ENCODE measurements at regions not wholly inside any gene's neighbourhood (a gene's known extent, or its start where the extent isn't known, plus 50 kb on each side); places are given as distances from the start of the nearest gene placed in this dataset.
"Not testable (repeated sequence)": the region's sequence is repeated elsewhere in the genome, so short reads cannot be mapped to it uniquely, and the experiment has no call there.

DNA sequence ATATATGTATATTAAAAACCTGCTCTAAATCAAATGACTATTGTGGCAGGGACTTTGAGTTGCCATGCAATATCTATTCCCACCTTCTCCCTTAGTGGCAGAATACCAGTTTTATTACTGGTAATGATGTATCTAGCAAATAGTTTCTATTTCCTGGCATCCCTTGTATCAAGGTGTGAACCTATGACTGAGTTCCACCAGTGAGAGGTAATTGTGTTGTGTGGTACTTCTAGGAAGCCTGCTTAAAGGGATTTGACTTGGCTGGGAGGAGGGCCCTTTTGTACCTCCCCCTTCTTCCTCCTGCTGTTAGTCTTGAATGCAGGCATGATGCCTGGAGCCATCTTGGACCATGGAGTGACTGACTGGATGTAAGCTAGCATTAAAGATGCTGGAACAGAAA lies 65.4 kb upstream of the DYNLT3 start:
- Mint-ChIP-seq H3K4me1 (ENCODE audit: low read depth, unreplicated experiment) (no peaks in the 10 kb centered on the region), H3K36me3 (ENCODE audit: unreplicated experiment) (no peaks in the 10 kb centered on the region)
- TF ChIP-seq, protein P1, sequence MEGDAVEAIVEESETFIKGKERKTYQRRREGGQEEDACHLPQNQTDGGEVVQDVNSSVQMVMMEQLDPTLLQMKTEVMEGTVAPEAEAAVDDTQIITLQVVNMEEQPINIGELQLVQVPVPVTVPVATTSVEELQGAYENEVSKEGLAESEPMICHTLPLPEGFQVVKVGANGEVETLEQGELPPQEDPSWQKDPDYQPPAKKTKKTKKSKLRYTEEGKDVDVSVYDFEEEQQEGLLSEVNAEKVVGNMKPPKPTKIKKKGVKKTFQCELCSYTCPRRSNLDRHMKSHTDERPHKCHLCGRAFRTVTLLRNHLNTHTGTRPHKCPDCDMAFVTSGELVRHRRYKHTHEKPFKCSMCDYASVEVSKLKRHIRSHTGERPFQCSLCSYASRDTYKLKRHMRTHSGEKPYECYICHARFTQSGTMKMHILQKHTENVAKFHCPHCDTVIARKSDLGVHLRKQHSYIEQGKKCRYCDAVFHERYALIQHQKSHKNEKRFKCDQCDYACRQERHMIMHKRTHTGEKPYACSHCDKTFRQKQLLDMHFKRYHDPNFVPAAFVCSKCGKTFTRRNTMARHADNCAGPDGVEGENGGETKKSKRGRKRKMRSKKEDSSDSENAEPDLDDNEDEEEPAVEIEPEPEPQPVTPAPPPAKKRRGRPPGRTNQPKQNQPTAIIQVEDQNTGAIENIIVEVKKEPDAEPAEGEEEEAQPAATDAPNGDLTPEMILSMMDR (IDR thresholded peaks at IDR 0.05; ENCODE audit: partially characterized antibody, unreplicated experiment): no peak

DNA sequence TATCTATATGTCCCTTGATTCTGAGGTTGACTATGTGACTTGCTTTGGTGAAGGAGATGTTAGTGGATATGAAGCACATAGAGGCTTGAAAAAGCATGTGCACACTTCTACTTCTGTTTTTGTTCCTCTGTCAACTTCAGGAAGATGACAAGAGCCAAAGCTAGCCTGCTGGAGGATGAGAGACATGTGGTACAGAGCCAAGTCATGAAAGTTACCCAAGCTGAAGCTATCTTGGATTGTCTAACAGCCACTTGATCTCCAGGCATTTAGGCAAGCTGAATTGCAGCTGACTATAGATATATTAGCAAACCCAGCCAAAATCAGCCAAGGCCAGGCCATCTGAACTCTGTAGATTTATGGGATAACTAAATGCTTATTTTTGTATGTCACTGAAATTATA lies 70.8 kb upstream of the DYNLT3 start:
- H3K27me3 Mint-ChIP-seq (ENCODE audit: unreplicated experiment): no peaks in the 10 kb centered on the region
- TF ChIP-seq, protein P1 (IDR thresholded peaks at IDR 0.05; ENCODE audit: partially characterized antibody, unreplicated experiment): no peak
- no peak overlapping the region for H3K27ac Mint-ChIP-seq (ENCODE audit: unreplicated experiment)
- H3K36me3 Mint-ChIP-seq (ENCODE audit: unreplicated experiment): peaks cover 5% of the 10 kb centered on the region
- H3K4me3 Mint-ChIP-seq (ENCODE audit: unreplicated experiment): no peak overlapping the region
- DNase-seq: no peak
- H3K9me3 Mint-ChIP-seq (ENCODE audit: unreplicated experiment): no peaks in the 10 kb centered on the region
- H3K4me1 Mint-ChIP-seq (ENCODE audit: low read depth, unreplicated experiment): no peaks in the 10 kb centered on the region

More for the DNA sequence above, 65.4 kb upstream of the DYNLT3 start:
- Mint-ChIP-seq H3K9me3 (ENCODE audit: unreplicated experiment) (no peaks in the 10 kb centered on the region), H3K27me3 (ENCODE audit: unreplicated experiment) (peaks cover 2% of the 10 kb centered on the region), H3K4me3 (ENCODE audit: unreplicated experiment) (no peak overlapping the region), H3K27ac (ENCODE audit: unreplicated experiment) (no peak overlapping the region)
- no peak for DNase-seq

DNA sequence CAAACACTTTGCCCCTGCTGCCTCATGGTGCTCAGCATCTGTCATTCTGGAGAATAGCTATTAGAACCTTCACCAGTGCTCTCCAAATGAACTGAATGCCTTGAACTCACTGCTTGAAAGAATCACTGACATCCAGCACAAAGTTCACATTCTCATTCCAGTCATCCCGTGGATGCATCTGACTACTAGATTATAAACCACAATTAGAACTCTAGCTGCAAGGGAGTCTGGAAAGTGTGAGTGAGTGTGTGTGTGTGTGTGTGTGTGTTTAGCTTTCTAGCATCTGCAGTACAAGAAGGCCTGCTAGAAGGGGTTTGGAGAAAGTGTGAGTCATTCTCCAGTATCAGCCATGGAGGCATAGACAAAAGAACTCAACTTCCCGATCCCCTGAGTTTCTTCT lies 71.3 kb upstream of the DYNLT3 start:
- H3K27ac Mint-ChIP-seq (ENCODE audit: unreplicated experiment): no peak overlapping the region

DNA sequence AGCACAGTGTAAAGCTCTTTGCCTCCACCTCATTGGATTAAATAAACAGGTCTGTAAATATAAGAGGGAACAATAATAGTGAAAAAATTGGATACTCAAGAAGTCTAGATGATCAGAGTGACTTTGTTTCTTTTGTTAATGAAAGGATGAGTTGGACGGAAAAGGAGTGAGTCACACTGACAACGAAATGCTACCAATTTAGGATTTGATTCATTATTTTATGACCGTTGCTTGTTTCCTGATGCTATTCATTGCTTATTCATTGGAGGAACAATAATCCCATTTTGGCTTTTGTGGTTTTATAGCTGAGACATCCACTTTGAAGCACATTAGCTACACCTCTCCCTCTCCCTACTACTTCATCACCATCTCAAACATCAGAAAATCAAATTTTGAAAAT lies 74.4 kb upstream of the DYNLT3 start:
- no peak overlapping the region for H3K4me3 Mint-ChIP-seq (ENCODE audit: unreplicated experiment)
- H3K27me3 Mint-ChIP-seq (ENCODE audit: unreplicated experiment): no peaks in the 10 kb centered on the region
- TF ChIP-seq, protein P1 (IDR thresholded peaks at IDR 0.05; ENCODE audit: partially characterized antibody, unreplicated experiment): no peak
- no peaks in the 10 kb centered on the region for H3K9me3 Mint-ChIP-seq (ENCODE audit: unreplicated experiment)
- H3K27ac Mint-ChIP-seq (ENCODE audit: unreplicated experiment): no peak overlapping the region
- no peaks in the 10 kb centered on the region for H3K4me1 Mint-ChIP-seq (ENCODE audit: low read depth, unreplicated experiment)
- peaks cover 5% of the 10 kb centered on the region for H3K36me3 Mint-ChIP-seq (ENCODE audit: unreplicated experiment)
- no peak for DNase-seq

More for the DNA sequence above, 71.3 kb upstream of the DYNLT3 start:
- Mint-ChIP-seq H3K4me3 (ENCODE audit: unreplicated experiment) (no peak overlapping the region), H3K4me1 (ENCODE audit: low read depth, unreplicated experiment) (no peaks in the 10 kb centered on the region), H3K27me3 (ENCODE audit: unreplicated experiment) (no peaks in the 10 kb centered on the region), H3K36me3 (ENCODE audit: unreplicated experiment) (peaks cover 5% of the 10 kb centered on the region), H3K9me3 (ENCODE audit: unreplicated experiment) (no peaks in the 10 kb centered on the region)
- TF ChIP-seq, protein P1 (IDR thresholded peaks at IDR 0.05; ENCODE audit: partially characterized antibody, unreplicated experiment): no peak
- no peak for DNase-seq

DNA sequence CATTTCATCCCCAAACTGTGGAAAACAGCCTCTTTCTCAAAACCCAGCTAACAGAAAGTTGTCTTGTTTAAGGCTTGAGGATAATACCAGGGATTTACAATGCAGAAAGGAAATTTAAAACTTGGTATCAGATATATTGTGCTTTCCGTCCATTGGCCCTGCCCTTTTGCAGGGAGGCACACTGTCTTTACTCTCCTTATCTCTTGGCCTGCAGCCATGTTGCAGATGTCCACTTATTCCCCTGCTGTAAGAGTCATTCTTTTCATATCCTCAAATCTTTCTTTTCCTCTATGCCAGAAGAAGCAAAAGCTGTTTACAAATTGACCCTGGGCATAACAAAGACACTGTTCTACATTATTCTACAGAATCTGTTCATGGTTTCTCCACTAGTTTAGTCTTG lies 75.6 kb upstream of the DYNLT3 start:
- no peaks in the 10 kb centered on the region for H3K9me3 Mint-ChIP-seq (ENCODE audit: unreplicated experiment)
- DNase-seq: no peak
- H3K36me3 Mint-ChIP-seq (ENCODE audit: unreplicated experiment): peaks cover 5% of the 10 kb centered on the region
- no peaks in the 10 kb centered on the region for H3K4me1 Mint-ChIP-seq (ENCODE audit: low read depth, unreplicated experiment)
- no peak overlapping the region for H3K27ac Mint-ChIP-seq (ENCODE audit: unreplicated experiment)
- TF ChIP-seq, protein P1 (IDR thresholded peaks at IDR 0.05; ENCODE audit: partially characterized antibody, unreplicated experiment): no peak
- no peaks in the 10 kb centered on the region for H3K27me3 Mint-ChIP-seq (ENCODE audit: unreplicated experiment)
- H3K4me3 Mint-ChIP-seq (ENCODE audit: unreplicated experiment): no peak overlapping the region

DNA sequence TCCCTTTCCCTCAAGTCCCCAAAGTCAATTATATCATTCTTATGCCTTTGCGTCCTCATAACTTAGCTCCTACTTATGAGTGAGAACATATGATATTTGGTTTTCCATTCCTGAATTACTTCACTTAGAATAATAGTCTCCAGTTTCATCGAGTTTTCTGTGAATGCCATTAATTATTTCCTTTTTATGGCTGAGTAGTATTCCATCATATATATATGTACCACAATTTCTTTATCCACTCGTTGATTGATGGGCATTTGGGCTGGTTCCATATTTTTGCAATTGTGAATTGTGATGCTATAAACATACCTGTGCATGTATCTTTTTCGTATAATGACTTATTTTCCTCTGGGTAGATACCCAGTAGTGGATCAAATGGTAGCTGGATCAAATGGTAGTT lies 78.4 kb upstream of the DYNLT3 start:
- not testable (repeated sequence) for DNase-seq; H3K27me3 Mint-ChIP-seq (ENCODE audit: unreplicated experiment); H3K4me3 Mint-ChIP-seq (ENCODE audit: unreplicated experiment); H3K4me1 Mint-ChIP-seq (ENCODE audit: low read depth, unreplicated experiment); H3K36me3 Mint-ChIP-seq (ENCODE audit: unreplicated experiment); H3K9me3 Mint-ChIP-seq (ENCODE audit: unreplicated experiment); H3K27ac Mint-ChIP-seq (ENCODE audit: unreplicated experiment)

Data from glutamatergic neuron (in vitro differentiated cells).